Suppressor macrophage treated with lipopolysaccharide for 1 hour (primary cell): ENCODE measurements at regions not wholly inside any gene's neighbourhood (a gene's known extent, or its start where the extent isn't known, plus 50 kb on each side); places are given as distances from the start of the nearest gene placed in this dataset.

Source experiments
- DNase-seq, 3 donors: peaks; one replicate each; pipeline ENCODE4 v3.0.0-alpha.2; 2020 to 2022

- no peak for DNase-seq
These were observed 1221.7 kb downstream of the BRD1 start for GRCh38 chr22:48605856-48606481.

- no peak for DNase-seq
These were observed 1222.5 kb downstream of the BRD1 start for GRCh38 chr22:48605125-48605524.

GRCh38 chr22:48603621-48604320 is 1223.9 kb downstream of the BRD1 start:
- no peak for DNase-seq

GRCh38 chr22:48602805-48603518 is 1224.7 kb downstream of the BRD1 start:
- DNase-seq = no peak

GRCh38 chr22:48600681-48601080 is 1227.0 kb downstream of the BRD1 start:
- no peak for DNase-seq

GRCh38 chr22:48600171-48600570 is 1227.5 kb downstream of the BRD1 start:
- no peak for DNase-seq

GRCh38 chr22:48599346-48599745 is 1228.3 kb downstream of the BRD1 start:
- DNase-seq = no peak

GRCh38 chr22:48596111-48596850 is 1231.4 kb downstream of the BRD1 start:
- no peak for DNase-seq

- DNase-seq = no peak
These were observed 1232.2 kb downstream of the BRD1 start for GRCh38 chr22:48595511-48595905.

- no peak for DNase-seq
These were observed 1232.7 kb downstream of the BRD1 start for GRCh38 chr22:48594757-48595510.

- DNase-seq = no peak
These were observed 1233.5 kb downstream of the BRD1 start for GRCh38 chr22:48594016-48594756.

- no peak for DNase-seq
These were observed 1234.1 kb downstream of the BRD1 start for GRCh38 chr22:48593551-48593950.

- no peak for DNase-seq
These were observed 1234.7 kb downstream of the BRD1 start for GRCh38 chr22:48592931-48593330.

- DNase-seq = no peak
These were observed 1235.2 kb downstream of the BRD1 start for GRCh38 chr22:48592488-48592887.

GRCh38 chr22:48592066-48592345 is 1235.7 kb downstream of the BRD1 start:
- no peak for DNase-seq

GRCh38 chr22:48591286-48592065 is 1236.2 kb downstream of the BRD1 start:
- DNase-seq = no peak

GRCh38 chr22:48589901-48590300 is 1237.8 kb downstream of the BRD1 start:
- no peak for DNase-seq

- no peak for DNase-seq
These were observed 1238.7 kb downstream of the BRD1 start for GRCh38 chr22:48588878-48589450.

- DNase-seq = no peak
These were observed 1239.4 kb downstream of the BRD1 start for GRCh38 chr22:48588151-48588877.

- DNase-seq = no peak
These were observed 1240.3 kb downstream of the BRD1 start for GRCh38 chr22:48587236-48587865.
